ENCODE measurements at regions not wholly inside any gene's neighbourhood (a gene's known extent, or its start where the extent isn't known, plus 50 kb on each side); places are given as distances from the start of the nearest gene placed in this dataset.

DNA sequence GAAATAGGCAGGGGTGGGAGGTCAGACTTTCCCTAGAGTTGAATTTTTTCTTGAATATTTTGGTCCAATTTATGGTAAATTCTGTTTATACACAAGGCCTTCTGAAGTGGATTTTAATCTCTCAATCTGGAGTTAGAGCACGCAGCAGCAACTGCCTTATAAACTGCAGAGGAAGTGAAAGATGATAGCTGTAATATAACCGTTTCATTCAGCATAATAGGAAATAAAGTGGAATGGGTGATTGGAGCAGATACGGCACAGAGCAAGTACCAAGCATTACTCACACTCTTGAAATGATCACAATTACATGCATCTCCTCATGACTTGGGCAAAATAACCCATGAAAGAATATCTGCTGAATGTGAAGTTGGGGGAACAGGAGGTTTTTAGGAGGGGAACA is 106.8 kb downstream of the ARRDC4 start:
- TF ChIP-seq, protein P1, sequence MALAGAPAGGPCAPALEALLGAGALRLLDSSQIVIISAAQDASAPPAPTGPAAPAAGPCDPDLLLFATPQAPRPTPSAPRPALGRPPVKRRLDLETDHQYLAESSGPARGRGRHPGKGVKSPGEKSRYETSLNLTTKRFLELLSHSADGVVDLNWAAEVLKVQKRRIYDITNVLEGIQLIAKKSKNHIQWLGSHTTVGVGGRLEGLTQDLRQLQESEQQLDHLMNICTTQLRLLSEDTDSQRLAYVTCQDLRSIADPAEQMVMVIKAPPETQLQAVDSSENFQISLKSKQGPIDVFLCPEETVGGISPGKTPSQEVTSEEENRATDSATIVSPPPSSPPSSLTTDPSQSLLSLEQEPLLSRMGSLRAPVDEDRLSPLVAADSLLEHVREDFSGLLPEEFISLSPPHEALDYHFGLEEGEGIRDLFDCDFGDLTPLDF (CRISPR knock-in tag; IDR thresholded peaks at IDR 0.05) = no peak
- no peak for TF ChIP-seq CDX4 (CRISPR knock-in tag; IDR thresholded peaks at IDR 0.05; ENCODE audit: borderline replicate concordance)
- TF ChIP-seq, protein P2, sequence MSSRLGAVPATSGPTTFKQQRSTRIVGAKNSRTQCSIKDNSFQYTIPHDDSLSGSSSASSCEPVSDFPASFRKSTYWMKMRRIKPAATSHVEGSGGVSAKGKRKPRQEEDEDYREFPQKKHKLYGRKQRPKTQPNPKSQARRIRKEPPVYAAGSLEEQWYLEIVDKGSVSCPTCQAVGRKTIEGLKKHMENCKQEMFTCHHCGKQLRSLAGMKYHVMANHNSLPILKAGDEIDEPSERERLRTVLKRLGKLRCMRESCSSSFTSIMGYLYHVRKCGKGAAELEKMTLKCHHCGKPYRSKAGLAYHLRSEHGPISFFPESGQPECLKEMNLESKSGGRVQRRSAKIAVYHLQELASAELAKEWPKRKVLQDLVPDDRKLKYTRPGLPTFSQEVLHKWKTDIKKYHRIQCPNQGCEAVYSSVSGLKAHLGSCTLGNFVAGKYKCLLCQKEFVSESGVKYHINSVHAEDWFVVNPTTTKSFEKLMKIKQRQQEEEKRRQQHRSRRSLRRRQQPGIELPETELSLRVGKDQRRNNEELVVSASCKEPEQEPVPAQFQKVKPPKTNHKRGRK (CRISPR knock-in tag; IDR thresholded peaks at IDR 0.05; ENCODE audit: borderline replicate concordance) = no peak
- no peak for TF ChIP-seq GRHL2 (CRISPR knock-in tag; IDR thresholded peaks at IDR 0.05; ENCODE audit: insufficient replicate concordance, severe bottlenecking)
- TF ChIP-seq ZNF121 (CRISPR knock-in tag; IDR thresholded peaks at IDR 0.05) = no peak
- TF ChIP-seq, protein P3, sequence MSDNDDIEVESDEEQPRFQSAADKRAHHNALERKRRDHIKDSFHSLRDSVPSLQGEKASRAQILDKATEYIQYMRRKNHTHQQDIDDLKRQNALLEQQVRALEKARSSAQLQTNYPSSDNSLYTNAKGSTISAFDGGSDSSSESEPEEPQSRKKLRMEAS (CRISPR knock-in tag; IDR thresholded peaks at IDR 0.05) = no peak
- no peak for TF ChIP-seq NFYB (CRISPR knock-in tag; conservative IDR thresholded peaks at IDR 0.05; ENCODE audit: low read depth)
- no peak for TF ChIP-seq NFE2L1 (CRISPR knock-in tag; IDR thresholded peaks at IDR 0.05)
- no peak for TF ChIP-seq RELA (CRISPR knock-in tag; IDR thresholded peaks at IDR 0.05; ENCODE audit: borderline replicate concordance)
- TF ChIP-seq TCF7 (CRISPR knock-in tag; IDR thresholded peaks at IDR 0.05; ENCODE audit: low read depth) = no peak
- TF ChIP-seq TEAD1 (CRISPR knock-in tag; IDR thresholded peaks at IDR 0.05) = no peak
- TF ChIP-seq PRDM15 (CRISPR knock-in tag; IDR thresholded peaks at IDR 0.05) = no peak
- TF ChIP-seq JAZF1 (CRISPR knock-in tag; IDR thresholded peaks at IDR 0.05) = no peak
- no peak for TF ChIP-seq CREM (CRISPR knock-in tag; IDR thresholded peaks at IDR 0.05)
- TF ChIP-seq PREB (CRISPR knock-in tag; IDR thresholded peaks at IDR 0.05; ENCODE audit: borderline replicate concordance) = no peak
- Mint-ChIP-seq H3K4me1 (peaks cover 13% of the 10 kb centered on the region), H3K27me3 (ENCODE audit: low read depth) (no peaks in the 10 kb centered on the region), H3K36me3 (peaks cover 8% of the 10 kb centered on the region), H3K9me3 (peaks cover 21% of the 10 kb centered on the region), H3K4me3 (no peak overlapping the region), H3K27ac (no peak overlapping the region)
- DNase-seq (ENCODE audit: low spot score) (no peak), ATAC-seq (no peak)
- CTCF ChIA-PET = no interaction called here
- POLR2A ChIA-PET = no interaction called here

GRCh38 chr15:98069256-98069655 is 108.8 kb downstream of the ARRDC4 start:
- Mint-ChIP-seq H3K36me3 (peaks cover 8% of the 10 kb centered on the region), H3K27me3 (ENCODE audit: low read depth) (no peaks in the 10 kb centered on the region), H3K4me1 (peaks cover 13% of the 10 kb centered on the region), H3K27ac (no peak overlapping the region), H3K4me3 (no peak overlapping the region), H3K9me3 (peaks cover 21% of the 10 kb centered on the region)
- DNase-seq (ENCODE audit: low spot score) (no peak), ATAC-seq (no peak)
- ChIA-PET CTCF (no interaction called here), POLR2A (no interaction called here)
- TF ChIP-seq, protein P4, sequence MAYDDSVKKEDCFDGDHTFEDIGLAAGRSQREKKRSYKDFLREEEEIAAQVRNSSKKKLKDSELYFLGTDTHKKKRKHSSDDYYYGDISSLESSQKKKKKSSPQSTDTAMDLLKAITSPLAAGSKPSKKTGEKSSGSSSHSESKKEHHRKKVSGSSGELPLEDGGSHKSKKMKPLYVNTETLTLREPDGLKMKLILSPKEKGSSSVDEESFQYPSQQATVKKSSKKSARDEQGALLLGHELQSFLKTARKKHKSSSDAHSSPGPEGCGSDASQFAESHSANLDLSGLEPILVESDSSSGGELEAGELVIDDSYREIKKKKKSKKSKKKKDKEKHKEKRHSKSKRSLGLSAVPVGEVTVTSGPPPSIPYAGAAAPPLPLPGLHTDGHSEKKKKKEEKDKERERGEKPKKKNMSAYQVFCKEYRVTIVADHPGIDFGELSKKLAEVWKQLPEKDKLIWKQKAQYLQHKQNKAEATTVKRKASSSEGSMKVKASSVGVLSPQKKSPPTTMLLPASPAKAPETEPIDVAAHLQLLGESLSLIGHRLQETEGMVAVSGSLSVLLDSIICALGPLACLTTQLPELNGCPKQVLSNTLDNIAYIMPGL (CRISPR knock-in tag; IDR thresholded peaks at IDR 0.05) = no peak

Data from WTC11 (cell line).